Memory B cell (primary cell): ENCODE measurements at regions not wholly inside any gene's neighbourhood (a gene's known extent, or its start where the extent isn't known, plus 50 kb on each side); places are given as distances from the start of the nearest gene placed in this dataset.

Experiments used
- ATAC-seq: fragments of 150-1000 bp; cut with Tn5 transposase; 2 replicates; pipeline ENCODE4 v1.10.0; 2021; ENCODE audit warnings: low read depth, mild to moderate bottlenecking, moderate library complexity
- DNase-seq, 2 donors: peaks; one replicate each; pipeline ENCODE4 v3.0.0; 2022; ENCODE audit warnings: low spot score in 2 of 2
- H3K27ac Mint-ChIP-seq: one replicate; pipeline ENCODE4 v1.8.0; 2022; ENCODE audit warnings: mild to moderate bottlenecking, moderate library complexity, mixed read lengths
- H3K27me3 Mint-ChIP-seq: one replicate; pipeline ENCODE4 v1.8.0; 2022; ENCODE audit warnings: mixed read lengths
- H3K36me3 Mint-ChIP-seq: one replicate; pipeline ENCODE4 v1.8.0; 2022; ENCODE audit warnings: mild to moderate bottlenecking, mixed read lengths
- H3K4me1 Mint-ChIP-seq: one replicate; pipeline ENCODE4 v1.8.0; 2022; ENCODE audit warnings: mixed read lengths
- H3K4me3 Mint-ChIP-seq: one replicate; pipeline ENCODE4 v1.8.0; 2022; ENCODE audit warnings: mild to moderate bottlenecking, moderate library complexity, mixed read lengths
- H3K9me3 Mint-ChIP-seq: one replicate; pipeline ENCODE4 v1.8.0; 2022; ENCODE audit warnings: mixed read lengths

GRCh38 chr21:34205811-34206571 lies 132.6 kb downstream of the MRPS6 start:
- Mint-ChIP-seq H3K27ac (no peak overlapping the region), H3K4me3 (no peak overlapping the region), H3K27me3 (peaks cover 10% of the 10 kb centered on the region), H3K36me3 (no peaks in the 10 kb centered on the region), H3K9me3 (peaks cover 3% of the 10 kb centered on the region), H3K4me1 (peaks cover 19% of the 10 kb centered on the region)
- no peak for DNase-seq
- ATAC-seq, result no peak

DNA sequence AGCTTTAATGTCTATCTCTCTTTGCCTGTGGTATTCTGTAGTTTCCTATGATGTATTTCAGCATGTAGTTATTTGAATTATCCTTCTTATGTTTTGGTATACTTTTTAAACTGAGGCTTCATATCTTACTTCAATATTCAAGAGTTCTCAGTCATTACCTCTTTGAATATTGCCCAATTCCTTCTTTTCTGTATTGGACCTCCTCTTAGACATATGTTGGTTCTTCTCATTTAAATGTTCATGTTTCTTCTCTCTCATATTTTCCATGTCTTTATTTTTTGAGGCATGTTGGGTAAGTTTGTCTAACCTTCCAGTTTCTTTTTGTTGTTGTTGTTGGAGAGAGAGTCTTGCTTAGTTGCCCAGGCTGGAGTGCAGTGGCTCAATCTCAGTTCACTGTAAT lies 140.6 kb downstream of the MRPS6 start:
- H3K36me3 Mint-ChIP-seq, result peaks cover 3% of the 10 kb centered on the region
- H3K27me3 Mint-ChIP-seq, result no peaks in the 10 kb centered on the region
- DNase-seq (no peak), ATAC-seq (no peak)
- no peaks in the 10 kb centered on the region for H3K4me1 Mint-ChIP-seq
- H3K9me3 Mint-ChIP-seq, result peaks cover 8% of the 10 kb centered on the region
- no peak overlapping the region for H3K4me3 Mint-ChIP-seq
- H3K27ac Mint-ChIP-seq, result no peak overlapping the region

DNA sequence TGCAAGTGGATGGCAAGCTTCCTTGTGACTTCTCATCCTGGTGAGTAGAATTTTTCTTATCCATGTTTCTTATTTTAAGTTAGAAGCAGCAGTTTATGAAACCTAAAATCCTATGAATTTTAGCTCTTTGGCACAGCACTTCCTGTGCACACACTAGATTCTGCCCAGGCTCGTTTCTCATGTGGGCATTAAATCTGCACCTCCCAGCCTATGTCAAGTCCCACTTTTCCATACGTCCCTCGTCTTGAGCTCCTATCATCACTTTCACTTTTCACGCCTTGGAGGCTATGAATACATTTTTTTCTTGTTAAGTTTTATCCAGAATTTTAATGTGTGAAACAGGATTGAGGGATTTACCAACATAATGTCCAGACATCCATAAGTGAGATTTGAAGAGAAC lies 142.1 kb downstream of the MRPS6 start:
- H3K4me3 Mint-ChIP-seq, result no peak overlapping the region
- H3K36me3 Mint-ChIP-seq, result peaks cover 3% of the 10 kb centered on the region
- H3K27ac Mint-ChIP-seq, result no peak overlapping the region
- H3K9me3 Mint-ChIP-seq, result peaks cover 5% of the 10 kb centered on the region
- no peak for ATAC-seq
- no peaks in the 10 kb centered on the region for H3K4me1 Mint-ChIP-seq
- no peak for DNase-seq
- no peaks in the 10 kb centered on the region for H3K27me3 Mint-ChIP-seq

GRCh38 chr21:34215911-34216717 lies 142.7 kb downstream of the MRPS6 start:
- no peak for DNase-seq
- ATAC-seq, result no peak
- H3K36me3 Mint-ChIP-seq, result peaks cover 3% of the 10 kb centered on the region
- H3K27ac Mint-ChIP-seq, result no peak overlapping the region
- H3K27me3 Mint-ChIP-seq, result no peaks in the 10 kb centered on the region
- no peaks in the 10 kb centered on the region for H3K4me1 Mint-ChIP-seq
- peaks cover 5% of the 10 kb centered on the region for H3K9me3 Mint-ChIP-seq
- H3K4me3 Mint-ChIP-seq, result no peak overlapping the region

- H3K4me3 Mint-ChIP-seq, result no peak overlapping the region
- H3K9me3 Mint-ChIP-seq, result peaks cover 5% of the 10 kb centered on the region
- ATAC-seq (no peak), DNase-seq (no peak)
- peaks cover 2% of the 10 kb centered on the region for H3K36me3 Mint-ChIP-seq
- no peak overlapping the region for H3K27ac Mint-ChIP-seq
- no peaks in the 10 kb centered on the region for H3K4me1 Mint-ChIP-seq
- H3K27me3 Mint-ChIP-seq, result no peaks in the 10 kb centered on the region
Observed at GRCh38 chr21:34216718-34217032, 143.3 kb downstream of the MRPS6 start.

- Mint-ChIP-seq H3K4me1 (no peaks in the 10 kb centered on the region), H3K9me3 (peaks cover 5% of the 10 kb centered on the region), H3K27ac (no peak overlapping the region), H3K27me3 (no peaks in the 10 kb centered on the region), H3K4me3 (no peak overlapping the region), H3K36me3 (peaks cover 2% of the 10 kb centered on the region)
- DNase-seq, result no peak
- no peak for ATAC-seq
Observed at GRCh38 chr21:34217263-34217662, 143.9 kb downstream of the MRPS6 start.

DNA sequence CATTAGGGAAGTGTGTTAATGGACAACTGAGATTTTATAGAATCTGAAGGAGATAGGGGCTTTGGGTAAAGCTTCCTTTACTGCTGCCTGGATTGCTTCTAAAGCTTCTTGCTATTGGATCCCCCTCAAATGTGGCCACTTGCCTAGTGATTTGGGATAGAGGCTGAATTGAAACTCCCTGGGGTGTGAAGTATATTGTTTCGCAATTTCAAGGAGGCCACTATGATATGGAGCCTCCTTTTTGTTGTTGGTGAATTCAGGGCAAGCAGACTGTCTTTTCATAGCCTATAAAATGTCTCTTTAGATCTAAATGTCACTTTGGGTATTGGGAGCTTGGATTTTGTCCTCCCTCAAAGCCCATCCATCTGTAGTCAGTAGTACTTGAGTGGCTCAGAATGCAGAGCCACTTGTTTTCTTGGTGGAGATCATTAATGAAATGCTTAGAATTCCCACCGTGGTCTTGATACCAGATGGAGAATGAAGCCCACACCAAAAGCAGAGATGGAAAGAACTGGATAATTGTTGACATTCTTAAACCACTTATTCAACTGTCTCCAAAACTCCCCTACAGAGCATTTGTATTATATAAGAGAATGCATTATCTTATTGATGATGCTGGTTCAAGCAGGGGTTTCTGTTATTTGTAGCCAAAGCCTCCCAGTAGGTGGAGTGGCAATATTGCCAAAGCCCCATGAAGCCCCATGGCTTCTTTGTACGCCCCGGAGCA lies 144.3 kb upstream of the KCNE2 start:
- Mint-ChIP-seq H3K36me3 (peaks cover 2% of the 10 kb centered on the region), H3K4me3 (no peak overlapping the region), H3K9me3 (peaks cover 2% of the 10 kb centered on the region), H3K4me1 (no peaks in the 10 kb centered on the region), H3K27me3 (peaks cover 6% of the 10 kb centered on the region), H3K27ac (no peak overlapping the region)
- ATAC-seq (no peak), DNase-seq (no peak)

DNA sequence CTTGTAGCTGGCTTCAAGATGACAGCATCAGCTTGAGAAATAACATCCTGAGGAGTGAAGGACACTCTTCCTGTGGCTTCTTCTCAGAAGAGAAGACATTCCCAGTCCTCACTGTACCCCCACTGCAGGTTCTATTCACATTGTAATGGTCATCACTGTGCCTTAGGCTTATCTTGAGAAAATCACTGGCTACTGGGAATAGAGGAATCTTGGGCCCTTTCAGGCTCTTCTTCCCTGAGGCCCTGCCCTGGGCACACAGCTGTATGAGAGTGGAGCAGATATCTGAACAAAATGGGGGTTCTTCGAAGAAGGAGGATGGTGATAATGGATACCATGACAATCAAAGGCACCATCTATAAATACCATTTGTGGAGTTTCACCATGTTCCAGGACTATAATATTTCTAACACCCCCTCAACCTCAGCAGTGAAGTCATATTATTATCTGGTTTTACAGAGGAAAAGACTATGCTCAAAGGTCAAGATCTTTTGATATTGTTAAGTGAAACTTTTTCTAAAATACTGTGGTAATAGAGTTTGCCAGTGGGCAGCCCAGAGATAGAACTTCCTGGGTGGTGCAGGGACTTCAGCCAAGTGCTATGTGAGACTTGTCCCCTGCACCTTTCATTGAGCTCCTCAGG lies 143.1 kb upstream of the KCNE2 start:
- no peak overlapping the region for H3K4me3 Mint-ChIP-seq
- H3K36me3 Mint-ChIP-seq, result peaks cover 2% of the 10 kb centered on the region
- H3K9me3 Mint-ChIP-seq, result peaks cover 2% of the 10 kb centered on the region
- no peaks in the 10 kb centered on the region for H3K4me1 Mint-ChIP-seq
- DNase-seq (no peak), ATAC-seq (no peak)
- H3K27me3 Mint-ChIP-seq, result peaks cover 6% of the 10 kb centered on the region
- H3K27ac Mint-ChIP-seq, result no peak overlapping the region

- Mint-ChIP-seq H3K36me3 (peaks cover 2% of the 10 kb centered on the region), H3K27ac (no peak overlapping the region), H3K9me3 (peaks cover 2% of the 10 kb centered on the region), H3K4me3 (no peak overlapping the region), H3K27me3 (peaks cover 6% of the 10 kb centered on the region), H3K4me1 (no peaks in the 10 kb centered on the region)
- ATAC-seq (no peak), DNase-seq (no peak)
Observed at GRCh38 chr21:34221331-34222030, 142.3 kb upstream of the KCNE2 start.

DNA sequence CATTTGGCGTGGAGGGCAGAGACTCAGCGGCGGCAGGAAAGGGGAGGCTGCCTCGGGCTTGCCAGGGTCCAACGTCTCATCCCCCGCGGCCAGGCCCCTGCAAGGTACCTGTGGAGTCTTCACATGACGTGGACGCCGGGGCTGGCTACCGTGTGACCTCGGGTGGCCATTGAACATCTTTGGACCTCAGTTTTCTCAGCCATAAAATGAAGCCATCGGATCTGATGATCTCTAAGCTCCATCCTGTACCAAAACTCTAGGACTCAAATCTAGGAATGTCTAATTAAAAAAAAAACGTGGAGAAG lies 141.8 kb upstream of the KCNE2 start:
- ATAC-seq (no peak), DNase-seq (no peak)
- Mint-ChIP-seq H3K27me3 (peaks cover 6% of the 10 kb centered on the region), H3K27ac (no peak overlapping the region), H3K9me3 (peaks cover 2% of the 10 kb centered on the region), H3K4me1 (no peaks in the 10 kb centered on the region), H3K4me3 (no peak overlapping the region), H3K36me3 (peaks cover 2% of the 10 kb centered on the region)

DNA sequence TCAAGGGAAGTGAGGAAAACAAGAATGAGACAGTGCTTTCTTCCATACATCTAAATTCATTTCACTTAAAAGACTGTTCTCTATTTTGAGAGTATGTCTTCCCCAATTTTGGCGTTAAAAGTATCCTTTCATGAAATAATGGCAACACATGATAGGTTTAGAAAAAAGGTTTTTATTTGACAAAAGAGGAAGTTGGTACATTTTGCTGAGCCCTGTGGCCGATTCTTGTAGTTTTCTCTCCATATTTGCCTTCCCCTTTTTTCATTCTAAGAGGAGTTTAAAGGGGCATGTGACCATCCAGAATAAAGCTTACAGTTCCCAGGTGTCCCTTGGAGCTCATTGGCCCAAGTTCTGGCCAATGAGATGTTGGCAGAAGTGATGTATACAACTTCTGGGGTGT lies 140.4 kb upstream of the KCNE2 start:
- DNase-seq, result no peak
- no peak overlapping the region for H3K27ac Mint-ChIP-seq
- H3K9me3 Mint-ChIP-seq, result peaks cover 2% of the 10 kb centered on the region

DNA sequence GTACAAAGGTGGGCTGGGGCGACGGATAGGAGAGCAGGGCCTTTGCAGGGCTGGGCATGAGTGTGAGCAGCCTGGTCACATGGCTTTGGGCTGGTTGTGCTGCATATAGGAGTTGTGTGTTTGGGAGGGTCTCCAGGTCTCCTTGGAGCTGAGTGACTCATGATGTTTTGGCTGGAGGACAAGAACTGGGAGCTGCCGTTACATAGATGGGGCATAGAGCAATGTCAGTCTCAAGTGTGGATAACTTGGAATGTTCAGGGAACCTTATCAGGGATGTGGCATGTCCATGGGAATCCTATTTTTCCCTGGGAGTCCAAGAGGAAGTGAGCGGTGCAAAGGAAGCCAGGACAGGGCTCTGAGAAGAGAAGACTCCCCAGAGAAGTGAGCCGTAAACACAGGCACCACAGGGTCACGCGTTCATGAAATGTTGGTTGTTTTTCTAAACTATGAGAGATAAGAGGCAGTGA lies 136.4 kb upstream of the KCNE2 start:
- H3K4me3 Mint-ChIP-seq, result no peak overlapping the region
- H3K4me1 Mint-ChIP-seq, result peaks cover 2% of the 10 kb centered on the region
- DNase-seq (no peak), ATAC-seq (no peak)
- no peak overlapping the region for H3K27ac Mint-ChIP-seq
- peaks cover 8% of the 10 kb centered on the region for H3K27me3 Mint-ChIP-seq
- H3K9me3 Mint-ChIP-seq, result peaks cover 3% of the 10 kb centered on the region
- H3K36me3 Mint-ChIP-seq, result peaks cover 2% of the 10 kb centered on the region

More for the DNA sequence above, 140.4 kb upstream of the KCNE2 start:
- H3K4me3 Mint-ChIP-seq, result no peak overlapping the region
- peaks cover 6% of the 10 kb centered on the region for H3K27me3 Mint-ChIP-seq
- H3K4me1 Mint-ChIP-seq, result no peaks in the 10 kb centered on the region
- ATAC-seq, result no peak
- peaks cover 2% of the 10 kb centered on the region for H3K36me3 Mint-ChIP-seq

DNA sequence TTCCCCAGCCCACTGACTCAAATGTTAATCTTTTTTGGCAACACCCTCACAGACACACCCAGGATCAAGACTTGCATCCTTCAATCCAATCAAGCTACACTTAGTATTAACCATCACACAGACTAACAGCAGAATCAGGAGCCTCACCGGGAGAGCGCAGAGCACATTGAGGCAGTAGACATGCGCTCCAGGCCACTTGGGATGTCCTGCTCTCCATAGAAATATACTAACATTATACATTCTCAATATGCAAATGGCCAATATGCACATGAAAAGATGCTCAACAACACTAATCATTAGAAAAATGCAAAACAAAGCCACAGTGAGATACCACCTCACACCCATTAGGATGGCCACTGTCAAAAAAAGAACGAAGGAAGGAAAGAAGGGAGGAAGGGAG lies 135.0 kb upstream of the KCNE2 start:
- Mint-ChIP-seq H3K4me1 (peaks cover 2% of the 10 kb centered on the region), H3K4me3 (no peak overlapping the region), H3K27me3 (peaks cover 6% of the 10 kb centered on the region), H3K9me3 (peaks cover 3% of the 10 kb centered on the region), H3K36me3 (peaks cover 2% of the 10 kb centered on the region), H3K27ac (no peak overlapping the region)
- DNase-seq (no peak), ATAC-seq (no peak)
